ENCODE measurements at regions not wholly inside any gene's neighbourhood (a gene's known extent, or its start where the extent isn't known, plus 50 kb on each side); places are given as distances from the start of the nearest gene placed in this dataset.

GRCh38 chr21:24118738-24119459 lies 1488.4 kb downstream of the MRPL39 start:
- DNase-seq (no peak), ATAC-seq (no peak)

DNA sequence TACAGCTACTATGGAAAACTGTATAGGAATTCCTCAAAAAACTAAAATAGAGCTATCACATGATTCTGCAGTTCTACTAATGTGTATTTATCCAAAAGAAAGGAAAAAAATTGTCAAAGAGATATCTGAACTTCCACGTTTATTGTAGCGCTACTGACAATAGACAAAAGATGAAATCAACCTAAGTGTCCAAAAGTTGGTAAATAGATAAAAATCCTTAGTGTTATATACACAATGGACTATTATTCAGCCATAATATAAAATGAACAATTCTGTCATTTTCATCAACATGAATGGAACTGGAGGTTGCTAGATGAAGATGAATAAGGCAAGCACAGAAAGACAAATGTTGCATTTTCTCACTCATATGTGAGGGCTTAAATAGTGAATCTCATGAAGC lies 1492.1 kb downstream of the MRPL39 start:
- DNase-seq (no peak), ATAC-seq (no peak)

- ATAC-seq: no peak
- no peak for DNase-seq
Observed at GRCh38 chr21:24112020-24112419, 1495.3 kb downstream of the MRPL39 start.

- DNase-seq (no peak), ATAC-seq (no peak)
Observed at GRCh38 chr21:24110846-24111245, 1496.4 kb downstream of the MRPL39 start.

- ATAC-seq (no peak), DNase-seq (no peak)
Observed at GRCh38 chr21:24097181-24097580, 1510.1 kb downstream of the MRPL39 start.

DNA sequence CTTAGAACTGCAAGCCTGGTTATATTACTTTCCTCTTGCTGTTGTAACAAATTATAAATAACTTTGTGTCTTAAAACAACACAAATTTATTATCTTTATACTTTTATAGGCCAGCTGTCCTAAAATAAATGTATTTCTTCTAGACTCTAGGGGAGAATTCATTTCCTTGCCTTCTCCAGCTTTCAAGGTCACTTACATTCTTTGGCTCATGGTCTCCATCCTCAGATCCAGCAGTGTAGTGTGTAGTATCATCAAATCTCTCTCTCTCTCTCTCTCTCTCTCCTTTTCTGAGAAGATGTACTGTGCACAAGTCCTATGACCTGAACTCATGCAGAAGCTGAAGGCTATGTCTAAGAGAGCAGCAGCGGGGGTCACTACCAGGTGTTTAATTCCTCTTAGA lies 1510.6 kb downstream of the MRPL39 start:
- DNase-seq: no peak
- no peak for ATAC-seq

DNA sequence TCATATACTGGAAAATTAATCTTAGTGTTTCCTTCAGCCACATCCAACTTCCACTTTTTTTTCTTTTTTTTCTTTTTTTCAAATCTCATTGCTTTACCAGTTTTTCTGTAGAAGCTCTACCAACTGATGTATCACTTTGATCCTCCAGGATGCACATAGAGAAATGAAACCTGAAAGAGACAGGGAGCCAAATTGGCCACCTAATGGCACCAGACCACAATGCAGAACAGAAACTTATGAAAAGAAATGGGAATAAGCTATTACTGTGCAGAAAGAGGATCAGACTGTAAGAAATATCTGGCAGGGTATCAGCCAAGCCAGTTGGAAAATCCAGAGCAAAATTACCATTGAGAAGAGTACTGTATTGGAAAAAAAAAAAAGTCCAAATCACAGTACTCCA lies 1514.2 kb downstream of the MRPL39 start:
- DNase-seq: no peak
- ATAC-seq: no peak

- ATAC-seq (no peak), DNase-seq (no peak)
Observed at GRCh38 chr21:24076179-24076578, 1531.1 kb downstream of the MRPL39 start.

DNA sequence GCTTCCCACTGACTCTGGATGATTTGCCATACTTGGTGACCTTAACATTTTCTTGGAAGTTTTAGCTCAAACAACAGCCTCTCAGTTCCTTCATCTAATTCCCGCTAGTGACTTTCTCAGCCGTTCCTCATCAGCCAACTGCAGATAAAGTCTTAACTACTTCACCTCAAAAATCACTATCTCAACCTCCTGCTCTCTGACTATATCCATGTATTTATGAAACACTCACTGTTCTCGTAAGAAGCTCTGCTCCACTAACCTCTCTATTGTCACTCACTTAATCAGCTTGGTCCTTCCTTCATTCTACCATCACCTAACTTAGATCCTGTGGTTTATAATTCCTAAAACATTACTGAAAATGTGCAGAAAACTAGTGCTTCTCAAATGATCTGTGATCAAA lies 1551.6 kb downstream of the MRPL39 start:
- DNase-seq: no peak
- ATAC-seq: no peak

GRCh38 chr21:24050231-24050630 lies 1557.0 kb downstream of the MRPL39 start:
- no peak for ATAC-seq
- no peak for DNase-seq

GRCh38 chr21:24046829-24047443 lies 1560.3 kb downstream of the MRPL39 start:
- DNase-seq (no peak), ATAC-seq (peak; percentile 23)

GRCh38 chr21:24045775-24046215 lies 1561.5 kb downstream of the MRPL39 start:
- no peak for ATAC-seq
- peak; percentile 23 for DNase-seq

DNA sequence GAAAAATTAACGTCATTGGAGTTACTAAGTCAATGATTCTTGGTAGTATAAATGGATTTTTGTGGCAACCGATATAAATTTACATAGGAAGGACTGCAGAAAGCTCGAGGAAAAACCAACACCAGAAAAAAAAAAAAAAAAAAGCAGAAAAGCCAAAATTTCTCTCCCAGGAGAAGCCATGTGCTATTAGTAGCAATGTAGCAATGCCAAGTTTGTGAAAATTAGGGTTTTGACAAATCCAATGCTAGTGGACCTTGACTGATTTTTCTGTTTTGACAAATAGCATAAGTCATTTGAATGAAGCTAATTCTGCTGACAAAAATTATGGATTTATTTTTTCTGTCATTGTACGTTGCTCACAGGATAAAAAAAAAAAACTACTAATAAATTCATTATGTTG lies 1561.9 kb downstream of the MRPL39 start:
- ATAC-seq: no peak
- DNase-seq: no peak

DNA sequence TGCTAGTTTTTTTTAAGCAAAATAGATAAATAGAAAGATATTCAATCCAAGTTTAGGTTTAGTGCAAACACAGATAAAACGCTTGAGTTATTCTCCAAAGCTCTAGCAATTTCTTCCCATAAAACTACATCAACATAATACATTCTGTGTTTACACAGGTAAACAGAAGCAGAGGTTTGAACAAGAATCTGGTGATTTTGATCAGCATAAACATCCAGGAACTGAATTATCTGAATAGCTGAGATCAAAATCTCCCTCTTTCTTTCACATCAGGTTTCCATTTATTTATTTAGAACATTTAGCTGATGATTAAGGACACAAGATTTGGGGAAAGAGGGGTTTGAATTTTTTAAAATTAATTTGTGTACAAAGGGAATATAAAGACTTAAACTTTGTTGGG lies 1564.6 kb downstream of the MRPL39 start:
- DNase-seq (no peak), ATAC-seq (no peak)

GRCh38 chr21:24032709-24033232 lies 1574.5 kb downstream of the MRPL39 start:
- DNase-seq (no peak), ATAC-seq (peak; percentile 57)

DNA sequence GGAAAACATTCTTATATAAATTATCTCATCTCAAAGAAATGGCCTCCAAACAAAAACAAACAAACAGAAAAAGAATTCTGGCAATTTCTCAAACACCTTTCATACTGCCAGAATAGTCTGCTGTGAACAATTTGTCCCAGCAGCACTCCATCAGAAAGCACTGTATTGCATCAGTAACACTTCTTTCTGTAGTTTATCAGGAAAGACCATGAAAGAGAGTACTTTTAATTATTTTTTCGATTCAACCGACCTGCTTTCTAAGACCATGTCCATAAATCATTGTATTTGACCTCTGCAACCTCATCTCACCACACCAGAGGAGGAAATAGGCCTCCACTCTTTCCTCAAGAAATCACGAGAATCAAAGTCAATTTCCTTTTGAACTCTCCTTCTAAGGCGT lies 1579.9 kb downstream of the MRPL39 start:
- ATAC-seq (no peak), DNase-seq (no peak)

GRCh38 chr21:24025101-24025500 lies 1582.2 kb downstream of the MRPL39 start:
- no peak for ATAC-seq

GRCh38 chr21:24023936-24024335 lies 1583.3 kb downstream of the MRPL39 start:
- DNase-seq: no peak
- ATAC-seq: no peak

More at GRCh38 chr21:24025101-24025500, 1582.2 kb downstream of the MRPL39 start:
- DNase-seq: no peak

- no peak for DNase-seq
- ATAC-seq: no peak
Observed at GRCh38 chr21:24023402-24023801, 1583.9 kb downstream of the MRPL39 start.

GRCh38 chr21:24014381-24014780 lies 1592.9 kb downstream of the MRPL39 start:
- ATAC-seq (no peak), DNase-seq (no peak)

DNA sequence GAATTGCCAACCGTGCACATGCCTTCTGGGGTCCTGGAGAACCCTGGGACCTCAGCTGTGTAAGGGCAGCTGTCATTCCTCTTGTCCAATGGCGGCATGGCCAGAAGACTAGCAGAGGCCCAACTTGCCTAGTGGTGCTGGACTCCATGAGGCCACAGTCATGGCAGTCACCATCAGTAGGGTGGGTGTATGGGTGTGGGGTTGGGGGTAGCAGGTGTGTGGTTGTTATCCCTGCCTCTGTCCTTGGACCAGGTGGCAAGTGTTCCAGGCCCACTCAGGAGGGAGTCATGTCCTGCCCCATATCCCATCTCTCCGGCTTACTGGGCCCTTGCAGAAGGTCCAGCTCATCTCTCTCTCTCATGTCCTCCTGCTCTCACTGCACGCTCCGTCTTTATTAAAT lies 1596.2 kb downstream of the MRPL39 start:
- DNase-seq: no peak
- no peak for ATAC-seq

GRCh38 chr21:24007592-24007991 lies 1599.7 kb downstream of the MRPL39 start:
- no peak for ATAC-seq
- DNase-seq: no peak

DNA sequence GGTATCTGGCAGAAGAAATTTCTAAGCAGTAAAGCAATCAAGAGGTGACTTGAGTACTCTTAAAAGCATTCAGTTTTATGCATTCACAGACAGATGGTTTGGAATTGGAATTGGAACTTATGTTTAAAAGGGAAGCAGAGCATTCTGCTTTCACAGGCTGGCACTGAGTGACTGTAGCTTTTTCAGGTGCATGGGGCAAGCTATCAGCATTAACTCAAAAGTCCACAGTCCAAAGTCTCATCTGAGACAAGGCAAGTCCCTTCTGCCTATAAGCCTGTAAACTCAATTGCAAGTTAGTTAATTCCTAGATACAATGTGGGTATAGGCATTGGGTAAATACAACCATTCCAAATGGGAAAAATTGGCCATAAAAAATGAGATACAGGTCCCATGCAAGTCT lies 1620.3 kb downstream of the MRPL39 start:
- no peak for ATAC-seq
- no peak for DNase-seq

GRCh38 chr21:23986214-23986613 lies 1621.1 kb downstream of the MRPL39 start:
- ATAC-seq (peak; percentile 28), DNase-seq (no peak)
